HEK293T (cell line): ENCODE measurements at regions not wholly inside any gene's neighbourhood (a gene's known extent, or its start where the extent isn't known, plus 50 kb on each side); places are given as distances from the start of the nearest gene placed in this dataset.

Experiments used
- FOXK2 ChIP-seq: fragments of 450-650 bp; IDR thresholded peaks from 2 replicates; pipeline ENCODE4 v1.6.1; 2016; ENCODE audit warnings: mild to moderate bottlenecking
- HDGF ChIP-seq: fragments of 450-650 bp; IDR thresholded peaks from 2 replicates; pipeline ENCODE4 v1.6.1; 2017; ENCODE audit warnings: antibody characterized with exemption, borderline replicate concordance

- TF ChIP-seq HDGF (no peak), FOXK2 (no peak)
These were observed 104.8 kb downstream of the ACTRT1 start for GRCh38 chrX:127947450-127947849.
